GM20000 (cell line): ENCODE measurements at regions not wholly inside any gene's neighbourhood (a gene's known extent, or its start where the extent isn't known, plus 50 kb on each side); places are given as distances from the start of the nearest gene placed in this dataset.

Experiments
- DNase-seq: peaks from one replicate; pipeline ENCODE4 v3.0.0; 2012; ENCODE audit warnings: low spot score
- CTCF ChIP-seq: IDR thresholded peaks from 2 replicates; pipeline ENCODE4 v1.5.1; 2012; ENCODE audit warnings: mild to moderate bottlenecking, control low read depth; ENCODE audit errors: extremely low read depth, missing control alignments

- no peak for TF ChIP-seq CTCF
- DNase-seq, result no peak
These were observed 51.6 kb upstream of the NLRP1 start for GRCh38 chr17:5635949-5636348.

- TF ChIP-seq CTCF, result no peak
- no peak for DNase-seq
These were observed 54.3 kb upstream of the NLRP1 start for GRCh38 chr17:5638596-5638995.

GRCh38 chr17:5640726-5641125, 56.4 kb upstream of the NLRP1 start:
- no peak for TF ChIP-seq CTCF
- no peak for DNase-seq

- TF ChIP-seq CTCF, result no peak
- no peak for DNase-seq
These were observed 58.4 kb upstream of the NLRP1 start for GRCh38 chr17:5642752-5643151.

GRCh38 chr17:5644065-5644464, 59.8 kb upstream of the NLRP1 start:
- no peak for DNase-seq
- TF ChIP-seq CTCF, result no peak

- TF ChIP-seq CTCF, result no peak
- DNase-seq, result no peak
These were observed 67.0 kb upstream of the NLRP1 start for GRCh38 chr17:5651348-5651747.

- no peak for TF ChIP-seq CTCF
- DNase-seq, result no peak
These were observed 77.3 kb upstream of the NLRP1 start for GRCh38 chr17:5661491-5662125.
